ENCODE measurements at regions not wholly inside any gene's neighbourhood (a gene's known extent, or its start where the extent isn't known, plus 50 kb on each side); places are given as distances from the start of the nearest gene placed in this dataset.

DNA sequence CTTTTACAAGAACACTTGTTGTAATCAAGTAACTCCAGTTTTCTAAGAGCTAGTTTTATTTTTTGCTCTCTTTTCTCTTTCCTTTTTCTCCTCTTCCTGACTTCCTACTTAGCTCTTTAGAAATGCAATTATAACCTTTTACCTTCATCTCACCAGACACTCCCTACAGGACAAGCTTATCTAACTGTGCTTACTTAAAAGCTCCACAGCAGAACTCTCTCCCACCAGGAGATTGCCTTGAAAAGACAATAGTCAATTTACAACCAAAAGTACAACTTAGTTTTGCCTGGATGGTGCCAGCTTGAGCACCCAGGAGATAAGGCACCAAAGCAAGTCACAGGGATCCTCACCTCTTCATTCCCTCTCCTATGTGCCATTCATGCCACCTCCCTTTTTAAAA lies 573.8 kb upstream of the LMCD1 start:
- H3K4me3 ChIP-seq: no peak overlapping the region
- no peaks in the 10 kb centered on the region for H3K4me1 ChIP-seq
- no peaks in the 10 kb centered on the region for H3K9me3 ChIP-seq
- no peaks in the 10 kb centered on the region for H3K36me3 ChIP-seq
- H3K27ac ChIP-seq: no peak overlapping the region
- TF ChIP-seq, protein P1, sequence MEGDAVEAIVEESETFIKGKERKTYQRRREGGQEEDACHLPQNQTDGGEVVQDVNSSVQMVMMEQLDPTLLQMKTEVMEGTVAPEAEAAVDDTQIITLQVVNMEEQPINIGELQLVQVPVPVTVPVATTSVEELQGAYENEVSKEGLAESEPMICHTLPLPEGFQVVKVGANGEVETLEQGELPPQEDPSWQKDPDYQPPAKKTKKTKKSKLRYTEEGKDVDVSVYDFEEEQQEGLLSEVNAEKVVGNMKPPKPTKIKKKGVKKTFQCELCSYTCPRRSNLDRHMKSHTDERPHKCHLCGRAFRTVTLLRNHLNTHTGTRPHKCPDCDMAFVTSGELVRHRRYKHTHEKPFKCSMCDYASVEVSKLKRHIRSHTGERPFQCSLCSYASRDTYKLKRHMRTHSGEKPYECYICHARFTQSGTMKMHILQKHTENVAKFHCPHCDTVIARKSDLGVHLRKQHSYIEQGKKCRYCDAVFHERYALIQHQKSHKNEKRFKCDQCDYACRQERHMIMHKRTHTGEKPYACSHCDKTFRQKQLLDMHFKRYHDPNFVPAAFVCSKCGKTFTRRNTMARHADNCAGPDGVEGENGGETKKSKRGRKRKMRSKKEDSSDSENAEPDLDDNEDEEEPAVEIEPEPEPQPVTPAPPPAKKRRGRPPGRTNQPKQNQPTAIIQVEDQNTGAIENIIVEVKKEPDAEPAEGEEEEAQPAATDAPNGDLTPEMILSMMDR (IDR thresholded peaks at IDR 0.05): no peak
- no peaks in the 10 kb centered on the region for H3K27me3 ChIP-seq
- DNase-seq (ENCODE audit: low spot score): no peak

DNA sequence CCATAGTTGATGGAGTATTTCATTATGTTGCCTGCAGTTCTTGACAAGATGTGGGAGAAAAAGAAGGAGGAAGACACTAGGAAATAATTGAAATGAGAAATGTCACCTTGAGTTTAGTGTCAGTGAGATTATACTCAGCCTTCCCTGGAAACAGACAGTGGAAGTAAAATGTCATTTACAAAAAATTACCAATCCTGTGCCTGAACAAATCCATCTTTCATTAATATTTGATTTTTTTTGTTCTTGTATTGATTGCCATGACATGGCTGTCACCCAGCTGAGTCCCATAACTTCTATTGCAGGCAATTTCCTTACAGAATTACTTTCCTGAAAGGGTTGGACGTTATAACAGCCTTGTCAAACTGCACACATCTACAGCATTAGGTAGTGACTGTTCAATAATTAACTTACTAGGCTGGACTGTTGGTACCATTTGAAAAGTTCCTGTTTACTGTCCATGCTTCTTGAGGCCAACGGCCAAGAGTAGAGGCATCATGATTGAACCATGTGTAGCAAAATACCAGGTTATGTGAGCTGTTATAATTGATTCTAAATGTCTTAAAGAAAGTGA lies 572.2 kb upstream of the LMCD1 start:
- no peak overlapping the region for H3K27ac ChIP-seq
- no peak for DNase-seq (ENCODE audit: low spot score)
- H3K36me3 ChIP-seq: no peaks in the 10 kb centered on the region
- TF ChIP-seq, protein P1 (IDR thresholded peaks at IDR 0.05): no peak
- no peaks in the 10 kb centered on the region for H3K9me3 ChIP-seq
- H3K4me3 ChIP-seq: no peak overlapping the region
- H3K27me3 ChIP-seq: no peaks in the 10 kb centered on the region
- no peaks in the 10 kb centered on the region for H3K4me1 ChIP-seq

DNA sequence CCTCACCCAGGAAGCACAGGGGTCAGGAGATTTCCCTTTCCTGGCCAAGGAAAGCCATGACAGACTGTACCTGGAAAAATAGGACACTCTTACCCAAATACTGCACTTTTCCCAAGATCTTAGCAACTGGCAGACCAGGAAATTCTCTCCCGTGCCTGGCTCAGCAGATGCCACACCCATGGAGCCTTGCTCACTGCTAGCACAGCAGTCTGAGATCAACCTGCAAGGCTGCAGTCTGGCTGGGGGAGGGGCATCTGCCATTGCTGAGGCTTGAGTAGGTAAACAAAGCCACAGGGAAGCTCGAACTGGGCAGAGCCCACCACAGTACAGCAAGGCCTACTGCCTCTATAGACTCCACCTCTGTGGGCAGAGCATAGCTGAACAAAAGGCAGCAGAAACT lies 567.3 kb upstream of the LMCD1 start:
- Histone ChIP-seq H3K27ac (no peak overlapping the region), H3K4me1 (no peaks in the 10 kb centered on the region), H3K27me3 (no peaks in the 10 kb centered on the region), H3K9me3 (no peaks in the 10 kb centered on the region), H3K4me3 (no peak overlapping the region), H3K36me3 (no peaks in the 10 kb centered on the region)
- TF ChIP-seq, protein P1 (IDR thresholded peaks at IDR 0.05): no peak
- DNase-seq (ENCODE audit: low spot score): no peak

DNA sequence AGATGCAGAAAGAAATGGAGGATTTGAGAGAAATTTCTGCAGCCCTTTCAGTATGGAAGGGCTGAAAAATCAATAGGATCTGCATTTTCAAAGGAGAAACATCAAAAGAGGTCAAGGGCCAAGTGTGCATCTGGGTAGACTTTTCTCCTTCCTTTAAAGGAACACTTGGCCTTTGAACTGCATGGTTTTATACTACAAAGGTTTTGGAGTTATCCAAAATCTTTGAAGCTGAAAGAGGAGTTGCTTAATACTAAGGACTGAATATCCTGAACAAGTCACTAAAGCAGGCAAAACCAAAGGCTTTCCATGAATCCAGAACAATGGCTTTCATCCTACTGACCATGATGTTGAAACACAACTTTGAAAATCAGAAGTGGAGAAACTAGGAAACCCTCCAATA lies 553.7 kb upstream of the LMCD1 start:
- TF ChIP-seq, protein P1 (IDR thresholded peaks at IDR 0.05): no peak
- Histone ChIP-seq H3K36me3 (no peaks in the 10 kb centered on the region), H3K4me1 (no peaks in the 10 kb centered on the region), H3K4me3 (no peak overlapping the region), H3K27ac (no peak overlapping the region), H3K27me3 (no peaks in the 10 kb centered on the region), H3K9me3 (no peaks in the 10 kb centered on the region)
- no peak for DNase-seq (ENCODE audit: low spot score)

DNA sequence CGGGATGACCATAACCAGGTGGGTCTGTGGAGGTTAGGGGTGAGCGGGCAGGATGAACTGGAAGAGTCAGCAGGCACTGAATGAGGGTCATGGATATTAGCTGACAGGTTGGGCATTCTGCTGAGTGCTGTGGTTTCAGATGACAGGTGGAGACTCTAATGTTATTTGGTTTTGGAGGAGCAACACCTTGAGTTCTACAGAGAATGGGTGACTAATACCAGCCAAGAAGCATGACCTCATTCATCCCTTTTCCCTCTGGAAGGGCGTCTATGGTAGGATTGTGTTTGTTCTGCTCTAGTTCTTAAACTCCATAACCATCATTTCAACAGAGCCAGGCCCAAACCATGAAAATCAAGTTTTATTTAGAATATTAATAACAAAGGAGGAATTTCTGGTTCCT lies 550.7 kb upstream of the LMCD1 start:
- H3K4me3 ChIP-seq: no peak overlapping the region
- no peaks in the 10 kb centered on the region for H3K27me3 ChIP-seq
- H3K9me3 ChIP-seq: no peaks in the 10 kb centered on the region
- H3K36me3 ChIP-seq: no peaks in the 10 kb centered on the region
- no peaks in the 10 kb centered on the region for H3K4me1 ChIP-seq
- DNase-seq (ENCODE audit: low spot score): no peak
- H3K27ac ChIP-seq: no peak overlapping the region
- TF ChIP-seq, protein P1 (IDR thresholded peaks at IDR 0.05): no peak

DNA sequence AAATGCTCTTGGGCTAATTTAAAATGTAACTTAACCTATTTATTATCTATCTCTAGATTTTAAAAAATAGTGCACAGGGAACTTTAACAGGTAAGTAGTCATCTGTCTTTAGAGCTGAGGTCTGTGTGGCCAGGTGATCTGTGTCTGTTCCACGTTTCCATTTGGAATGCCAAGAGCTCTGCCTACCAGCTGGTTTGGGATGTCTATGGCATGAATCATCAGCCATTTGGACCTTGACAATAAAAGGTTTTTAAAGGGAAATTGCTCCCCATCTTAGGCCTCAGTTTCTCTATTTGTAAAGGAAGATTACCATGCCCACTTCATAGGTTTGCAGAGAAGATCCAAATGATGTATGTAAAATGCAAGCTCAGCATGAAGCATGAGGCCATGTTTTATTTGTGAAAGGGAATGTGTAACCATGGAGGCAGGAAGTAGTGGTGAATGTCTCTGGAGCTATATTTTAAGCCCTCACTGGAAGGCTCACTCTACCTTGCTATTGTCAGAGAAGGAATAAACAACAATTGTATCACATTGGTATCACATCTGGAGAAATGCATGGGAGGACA lies 548.1 kb upstream of the LMCD1 start:
- no peak overlapping the region for H3K4me3 ChIP-seq
- no peaks in the 10 kb centered on the region for H3K36me3 ChIP-seq
- no peak overlapping the region for H3K27ac ChIP-seq
- no peaks in the 10 kb centered on the region for H3K27me3 ChIP-seq
- no peak for DNase-seq (ENCODE audit: low spot score)
- no peaks in the 10 kb centered on the region for H3K9me3 ChIP-seq
- H3K4me1 ChIP-seq: no peaks in the 10 kb centered on the region
- TF ChIP-seq, protein P1 (IDR thresholded peaks at IDR 0.05): no peak
